Fibroblast of lung (primary cell): ENCODE measurements at regions not wholly inside any gene's neighbourhood (a gene's known extent, or its start where the extent isn't known, plus 50 kb on each side); places are given as distances from the start of the nearest gene placed in this dataset.

Experiments used
- EZH2 ChIP-seq: IDR thresholded peaks from 2 replicates; pipeline ENCODE4 v1.5.1; 2012; ENCODE audit warnings: low read length, control low read depth, mild to moderate bottlenecking; ENCODE audit errors: missing control alignments
- TF ChIP-seq, protein P1 (sequence below), 2 donors: IDR thresholded peaks in 1 of 2; conservative IDR thresholded peaks in 1 of 2; 1 replicate in 1 of 2; 2 replicates in 1 of 2; pipeline ENCODE4 v1.5.1; 2011 to 2012; ENCODE audit warnings: low read length in 2 of 2, control low read depth in 1 of 2, inconsistent platforms in 1 of 2, low read depth in 1 of 2, mild to moderate bottlenecking in 1 of 2

DNA sequence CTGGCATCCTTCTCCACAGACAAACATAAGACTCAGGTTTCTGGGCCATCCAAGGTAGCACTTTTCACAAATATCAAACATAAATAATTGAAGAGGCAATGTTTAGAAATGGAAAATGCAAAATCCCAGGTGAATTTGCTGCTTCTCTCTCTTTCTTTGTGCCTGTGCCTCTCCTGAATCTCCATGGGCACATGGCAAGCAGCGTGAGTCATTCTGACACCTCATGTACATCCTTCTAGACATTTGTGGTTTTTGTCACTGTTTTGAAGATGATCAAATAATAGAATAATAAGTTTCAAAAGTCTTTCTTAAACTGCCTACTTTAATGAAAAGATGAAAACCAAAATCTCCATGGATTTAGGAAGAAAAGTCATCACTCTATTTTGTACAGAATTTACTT lies 60.3 kb upstream of the RAB11FIP2 start:
- TF ChIP-seq, protein P1, sequence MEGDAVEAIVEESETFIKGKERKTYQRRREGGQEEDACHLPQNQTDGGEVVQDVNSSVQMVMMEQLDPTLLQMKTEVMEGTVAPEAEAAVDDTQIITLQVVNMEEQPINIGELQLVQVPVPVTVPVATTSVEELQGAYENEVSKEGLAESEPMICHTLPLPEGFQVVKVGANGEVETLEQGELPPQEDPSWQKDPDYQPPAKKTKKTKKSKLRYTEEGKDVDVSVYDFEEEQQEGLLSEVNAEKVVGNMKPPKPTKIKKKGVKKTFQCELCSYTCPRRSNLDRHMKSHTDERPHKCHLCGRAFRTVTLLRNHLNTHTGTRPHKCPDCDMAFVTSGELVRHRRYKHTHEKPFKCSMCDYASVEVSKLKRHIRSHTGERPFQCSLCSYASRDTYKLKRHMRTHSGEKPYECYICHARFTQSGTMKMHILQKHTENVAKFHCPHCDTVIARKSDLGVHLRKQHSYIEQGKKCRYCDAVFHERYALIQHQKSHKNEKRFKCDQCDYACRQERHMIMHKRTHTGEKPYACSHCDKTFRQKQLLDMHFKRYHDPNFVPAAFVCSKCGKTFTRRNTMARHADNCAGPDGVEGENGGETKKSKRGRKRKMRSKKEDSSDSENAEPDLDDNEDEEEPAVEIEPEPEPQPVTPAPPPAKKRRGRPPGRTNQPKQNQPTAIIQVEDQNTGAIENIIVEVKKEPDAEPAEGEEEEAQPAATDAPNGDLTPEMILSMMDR (conservative IDR thresholded peaks at IDR 0.05 in 1 of 2, IDR thresholded peaks at IDR 0.05 in 1 of 2; ENCODE audit: low read depth in 1 of 2, low read length in 2 of 2): no peak
- no peak for TF ChIP-seq EZH2
